ENCODE measurements at regions not wholly inside any gene's neighbourhood (a gene's known extent, or its start where the extent isn't known, plus 50 kb on each side); places are given as distances from the start of the nearest gene placed in this dataset.
"Not testable (repeated sequence)": the region's sequence is repeated elsewhere in the genome, so short reads cannot be mapped to it uniquely, and the experiment has no call there.

DNA sequence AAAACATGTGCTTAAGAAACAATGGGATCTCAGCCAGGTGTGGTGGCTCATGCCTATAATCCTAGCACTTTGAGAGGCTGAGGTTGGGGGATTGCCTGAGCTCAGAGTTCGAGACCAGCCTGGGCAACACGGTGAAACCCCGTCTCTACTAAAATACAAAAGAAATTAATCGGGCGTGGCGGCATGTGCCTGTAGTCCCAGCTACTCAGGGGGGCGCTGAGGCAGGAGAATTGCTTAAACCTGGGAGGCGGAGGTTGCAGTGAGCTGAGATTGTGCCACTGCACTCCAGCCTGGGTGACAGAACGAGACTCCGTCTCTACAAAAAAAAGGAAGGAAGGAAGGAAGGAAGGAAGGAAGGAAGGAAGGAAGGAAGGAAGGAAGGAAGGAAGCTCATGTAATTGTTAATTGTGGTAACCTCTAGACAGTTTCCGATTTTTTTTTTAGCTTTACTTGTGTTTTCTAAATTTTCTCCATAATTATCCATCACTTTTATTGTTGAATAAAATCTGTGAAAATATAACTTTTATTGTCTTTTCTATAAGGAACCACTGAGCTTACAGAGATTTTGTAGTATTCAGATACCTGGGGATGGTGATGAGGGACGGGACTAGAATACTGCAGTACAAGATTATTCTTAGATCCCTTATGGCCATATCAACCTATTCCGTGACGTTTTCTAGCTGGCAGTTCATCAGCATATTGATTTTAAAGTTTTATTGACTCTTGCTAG is 506.9 kb downstream of the NR2F2 start:
- no peak for DNase-seq

DNA sequence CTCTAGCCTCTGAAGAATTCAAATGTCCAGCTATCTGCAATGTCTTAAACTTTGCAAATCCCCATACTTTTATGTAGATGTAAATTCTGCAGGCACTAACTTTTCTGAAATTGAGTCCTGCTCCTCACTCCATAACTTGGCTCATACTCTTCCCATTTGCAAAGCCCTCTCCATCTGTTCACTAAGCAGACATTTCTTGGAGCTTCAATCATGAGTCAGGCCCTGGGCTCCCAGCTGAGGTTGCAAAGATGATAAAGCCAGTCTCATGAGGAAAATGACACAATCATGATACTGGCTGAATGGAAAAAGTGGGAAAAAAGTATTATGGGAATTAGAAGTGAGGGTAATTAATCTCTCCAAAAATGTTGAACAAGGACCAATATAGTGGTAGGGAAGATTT is 507.6 kb downstream of the NR2F2 start:
- DNase-seq = no peak

DNA sequence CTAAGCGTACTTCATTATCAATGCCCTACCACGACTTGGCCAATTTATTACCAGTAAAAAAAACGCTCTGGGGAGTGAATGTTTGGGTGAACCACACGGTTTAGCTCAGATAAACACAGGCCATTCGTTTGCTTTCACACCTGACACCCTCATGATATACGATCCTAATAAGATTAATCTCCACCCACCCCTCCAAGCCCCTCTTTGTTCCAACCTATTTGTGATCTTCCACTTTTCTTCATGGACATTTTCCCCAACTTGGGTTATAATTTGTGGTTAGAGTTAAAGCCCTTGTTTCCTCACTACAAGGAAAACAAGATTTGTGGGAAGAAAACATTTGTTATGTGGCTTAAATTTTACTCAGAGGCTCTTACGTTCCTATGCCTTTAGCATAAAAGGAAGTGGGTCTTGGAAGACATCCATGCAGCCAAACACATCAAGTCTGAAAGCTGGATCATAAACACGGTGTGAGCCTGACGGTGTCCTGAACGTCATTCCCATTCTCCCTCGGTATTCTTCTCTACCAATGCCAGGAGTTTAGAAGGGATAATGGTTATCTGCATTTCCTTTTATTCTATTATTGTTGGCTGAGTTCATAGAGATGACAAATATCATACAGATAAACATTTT is 518.9 kb downstream of the NR2F2 start:
- DNase-seq = no peak

DNA sequence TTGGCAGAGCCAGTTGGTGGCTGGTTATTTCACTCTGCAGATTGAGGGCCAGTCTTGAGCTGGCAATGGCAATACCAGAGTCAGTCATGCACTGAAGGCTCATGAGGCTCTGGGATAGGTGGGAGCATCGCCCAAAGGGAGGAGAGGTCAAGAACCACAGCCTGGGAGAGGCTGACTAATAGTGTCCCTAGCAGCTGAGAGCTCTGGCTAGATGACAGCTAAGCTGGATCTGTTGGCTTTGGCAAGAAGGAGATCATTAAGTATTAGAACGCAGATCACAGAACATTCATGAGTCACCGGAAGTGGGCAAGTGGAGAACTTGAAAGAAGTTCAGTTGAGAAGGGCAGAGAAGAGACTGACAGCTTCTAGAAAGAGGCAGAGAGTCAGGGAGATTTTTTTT is 521.1 kb downstream of the NR2F2 start:
- DNase-seq = no peak

DNA sequence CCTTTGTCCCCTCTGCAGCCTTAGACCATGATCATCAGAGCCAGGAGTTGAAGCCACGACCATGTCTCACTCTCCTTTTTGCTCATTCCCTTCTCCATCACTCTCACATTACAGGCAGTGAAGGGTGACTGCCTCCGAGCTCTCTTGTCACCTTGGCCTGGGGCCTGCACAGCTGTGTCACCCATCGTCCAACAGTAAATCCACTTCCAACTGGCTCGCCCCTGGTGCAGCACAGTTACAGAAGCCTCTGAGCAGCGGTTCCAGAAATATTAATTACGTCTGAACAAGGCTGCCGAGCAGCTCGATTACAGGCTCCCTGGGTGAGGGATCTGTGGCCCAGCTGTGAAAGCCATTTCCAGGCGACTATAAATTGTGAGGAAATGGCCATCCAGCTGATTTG is 528.2 kb downstream of the NR2F2 start:
- DNase-seq = no peak

DNA sequence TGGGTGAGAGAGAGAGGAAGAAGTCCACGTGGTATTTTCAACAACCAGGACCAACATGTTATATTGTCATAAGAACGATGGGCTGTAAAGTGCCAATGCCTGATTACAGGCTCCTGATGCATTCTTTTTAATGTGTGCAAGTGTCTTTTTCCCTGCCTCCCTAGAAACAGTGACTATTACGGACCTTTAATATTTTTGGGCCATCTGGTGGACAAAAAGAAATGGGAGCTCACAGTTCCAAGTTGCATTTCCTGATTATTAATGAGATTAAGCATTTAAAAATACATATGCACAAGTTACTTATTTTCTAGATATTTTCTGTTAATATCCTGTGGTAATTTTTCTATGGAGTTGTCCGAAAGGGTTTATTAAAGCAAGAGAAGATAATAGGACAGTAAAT is 530.2 kb downstream of the NR2F2 start:
- no peak for DNase-seq

DNA sequence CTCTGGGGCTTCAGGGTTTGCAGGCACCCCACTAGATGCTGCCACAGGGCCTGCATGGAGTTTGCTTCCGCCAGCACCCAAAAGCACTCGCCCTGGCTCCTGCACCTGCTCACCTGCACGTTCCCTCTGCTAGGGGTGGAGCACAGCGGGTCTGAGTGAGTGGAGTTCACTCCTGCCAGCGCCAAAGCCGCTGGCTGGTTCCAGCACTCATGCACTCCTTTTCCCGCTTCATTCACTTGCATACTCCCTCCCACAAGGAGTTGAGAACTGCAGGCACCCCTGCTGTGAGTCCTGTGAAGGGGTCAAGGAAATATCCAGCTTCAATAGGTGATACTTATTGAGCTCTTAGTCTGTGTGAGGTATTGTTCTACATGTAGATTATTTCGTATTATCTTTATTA is 537.5 kb downstream of the NR2F2 start:
- no peak for DNase-seq

DNA sequence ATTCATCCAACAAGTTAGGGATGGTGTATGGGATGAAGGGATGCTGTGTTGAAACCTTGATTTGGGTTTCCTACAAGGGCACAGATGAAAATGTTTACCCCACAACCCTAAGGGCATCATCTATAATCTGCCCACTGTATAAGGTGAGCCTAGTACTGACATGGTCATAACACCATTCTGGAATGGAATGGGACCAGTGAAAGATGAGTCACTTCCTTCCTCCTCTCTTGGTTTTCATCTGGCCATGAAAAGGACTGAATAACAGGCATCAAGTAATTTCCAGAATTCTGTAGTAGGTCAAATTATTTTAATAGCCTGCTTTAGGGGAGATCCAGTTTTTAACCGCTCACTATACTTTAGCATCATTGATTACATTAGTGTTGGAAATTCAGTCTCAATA is 538.6 kb downstream of the NR2F2 start:
- no peak for DNase-seq

DNA sequence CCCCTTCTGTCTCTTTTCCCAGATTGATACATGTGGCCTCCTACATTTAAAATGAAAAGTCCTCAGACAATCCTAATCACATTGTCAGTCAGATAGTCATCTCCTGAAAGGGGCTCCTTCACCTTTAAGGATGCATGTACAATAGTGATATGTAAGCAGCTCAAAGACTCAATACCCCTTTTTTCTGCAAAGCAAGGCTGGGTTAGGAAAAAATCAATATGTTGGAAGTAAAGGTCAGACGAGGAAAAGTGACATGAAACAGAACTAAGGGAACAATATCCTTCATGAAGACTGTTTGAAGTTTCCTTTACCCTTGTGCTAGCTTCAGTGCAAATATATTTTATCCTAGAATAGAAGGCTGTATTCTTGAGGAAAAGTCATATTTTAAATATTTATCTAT is 539.3 kb downstream of the NR2F2 start:
- no peak for DNase-seq

DNA sequence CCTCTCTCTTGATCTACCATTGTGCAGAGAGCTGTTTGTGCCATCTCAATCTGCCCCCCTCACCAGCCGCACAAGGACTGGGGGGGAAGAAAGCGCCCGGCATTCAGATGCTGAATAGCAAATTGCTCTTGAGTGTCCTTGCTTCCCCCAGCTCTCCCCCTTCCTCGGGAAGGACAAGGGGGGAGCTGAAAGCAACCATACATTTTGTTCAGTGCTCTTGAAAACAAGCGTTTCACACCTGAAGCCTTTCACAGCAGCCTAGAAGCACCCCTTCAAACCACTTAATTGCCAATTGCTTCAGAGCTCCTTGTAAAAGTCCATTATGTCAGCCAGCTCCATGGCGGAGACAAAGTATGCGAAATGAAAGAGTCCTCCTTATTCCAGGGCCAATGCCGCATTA is 540.1 kb downstream of the NR2F2 start:
- DNase-seq = no peak

DNA sequence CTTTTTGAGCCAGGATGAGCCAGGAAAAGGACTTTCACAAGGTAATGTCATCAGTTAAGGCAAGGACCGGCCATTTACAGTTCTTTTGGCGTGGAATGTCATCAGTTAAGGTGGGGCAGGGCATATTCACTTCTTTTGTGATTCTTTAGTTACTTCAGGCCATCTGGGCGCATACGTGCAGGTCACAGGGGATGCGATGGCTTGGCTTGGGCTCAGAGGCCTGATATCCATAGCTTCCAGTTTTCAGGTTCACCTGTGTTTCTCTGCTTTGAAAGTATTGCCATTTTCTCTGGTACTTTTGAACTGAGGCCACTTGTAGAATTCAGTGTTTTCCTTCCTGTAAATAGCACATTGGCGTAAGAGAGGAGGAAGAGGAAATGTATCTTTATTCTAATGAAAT is 546.9 kb downstream of the NR2F2 start:
- not testable (repeated sequence) for DNase-seq

DNA sequence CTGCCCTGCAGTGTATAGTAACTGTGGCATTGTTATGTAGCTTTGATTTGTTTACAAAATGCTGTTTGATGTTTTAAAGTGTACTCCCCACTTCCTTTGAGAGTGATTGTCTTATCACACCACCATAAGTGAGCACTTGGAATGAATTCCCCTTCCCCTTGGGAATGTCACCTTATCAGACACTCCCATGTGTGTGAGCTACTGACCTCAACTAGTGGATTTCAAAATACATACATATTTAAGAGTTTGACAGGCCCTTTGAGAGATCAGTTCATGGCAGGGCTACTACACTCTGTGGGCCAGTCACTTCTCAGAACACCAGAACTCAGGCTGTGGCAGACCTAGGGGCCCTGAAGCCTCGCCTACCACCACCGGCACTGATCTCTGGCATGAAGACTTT is 547.6 kb downstream of the NR2F2 start:
- no peak for DNase-seq

DNA sequence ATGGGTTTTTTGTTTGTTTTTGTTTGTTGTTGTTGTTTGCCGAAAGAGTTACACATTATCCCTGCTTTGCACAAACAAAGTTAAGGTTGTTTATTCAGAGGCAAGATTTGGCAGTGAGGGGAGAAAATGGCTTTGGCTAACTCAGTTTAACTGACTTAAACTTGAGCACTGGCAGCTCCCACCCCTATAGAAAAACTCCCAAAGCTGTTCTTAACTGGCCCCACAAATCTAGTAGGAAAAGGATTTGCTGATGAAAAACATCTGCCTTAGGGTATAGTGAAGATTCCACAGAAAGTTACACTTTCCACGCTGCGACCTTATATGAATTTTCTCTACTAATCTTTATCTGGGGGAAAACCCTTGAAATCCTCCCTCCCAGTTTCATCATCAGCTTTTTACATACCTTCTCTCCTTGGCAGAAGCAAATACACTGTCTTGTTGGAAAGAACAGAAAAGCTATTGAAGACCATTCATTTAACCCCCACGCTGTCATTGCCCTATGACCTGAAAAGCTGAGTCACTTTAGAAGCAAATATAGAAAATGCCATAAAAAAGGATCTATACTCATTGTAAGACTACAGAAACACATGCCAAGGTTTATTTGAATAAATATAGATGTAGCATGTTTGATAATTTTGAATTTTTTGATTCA is 551.7 kb downstream of the NR2F2 start:
- peak; percentile 0 for DNase-seq

DNA sequence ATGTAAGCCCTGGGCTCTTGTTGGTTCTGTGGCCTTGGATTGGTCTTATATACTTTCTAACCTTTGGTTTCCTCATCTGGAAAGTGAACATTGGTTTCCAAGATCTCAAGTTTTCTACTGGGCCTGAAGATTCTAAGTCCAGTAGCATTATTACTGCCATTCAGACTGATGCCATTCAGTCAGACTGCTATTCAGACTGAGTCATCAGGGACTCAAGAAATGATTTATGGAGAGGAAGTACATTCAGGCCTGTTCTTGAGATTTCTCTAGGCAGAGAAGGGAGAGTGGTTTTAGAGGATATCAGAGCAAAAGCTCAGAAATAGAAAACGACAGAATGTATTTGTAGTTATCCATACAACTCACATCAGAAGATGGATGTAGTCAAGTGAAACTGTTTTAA is 557.2 kb downstream of the NR2F2 start:
- peak; percentile 4 for DNase-seq

DNA sequence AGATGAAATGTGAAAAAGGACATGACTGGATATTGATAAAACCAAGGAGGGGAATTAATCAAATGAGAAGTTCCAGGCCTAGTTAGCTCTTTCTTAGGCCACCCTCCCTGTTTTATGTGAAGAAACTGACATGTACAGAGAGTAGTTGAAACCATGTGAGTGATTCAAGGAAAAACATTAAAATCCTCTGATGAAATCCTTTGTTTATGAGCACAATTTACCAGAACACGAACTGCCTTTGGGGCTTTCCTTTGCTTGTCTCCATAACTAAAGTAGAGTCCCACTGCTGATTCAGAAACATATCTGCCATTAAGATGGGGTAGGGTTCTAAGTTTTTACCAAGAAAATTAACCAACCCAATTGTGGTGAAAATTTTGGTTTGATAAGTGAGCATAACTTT is 558.3 kb downstream of the NR2F2 start:
- DNase-seq = no peak

DNA sequence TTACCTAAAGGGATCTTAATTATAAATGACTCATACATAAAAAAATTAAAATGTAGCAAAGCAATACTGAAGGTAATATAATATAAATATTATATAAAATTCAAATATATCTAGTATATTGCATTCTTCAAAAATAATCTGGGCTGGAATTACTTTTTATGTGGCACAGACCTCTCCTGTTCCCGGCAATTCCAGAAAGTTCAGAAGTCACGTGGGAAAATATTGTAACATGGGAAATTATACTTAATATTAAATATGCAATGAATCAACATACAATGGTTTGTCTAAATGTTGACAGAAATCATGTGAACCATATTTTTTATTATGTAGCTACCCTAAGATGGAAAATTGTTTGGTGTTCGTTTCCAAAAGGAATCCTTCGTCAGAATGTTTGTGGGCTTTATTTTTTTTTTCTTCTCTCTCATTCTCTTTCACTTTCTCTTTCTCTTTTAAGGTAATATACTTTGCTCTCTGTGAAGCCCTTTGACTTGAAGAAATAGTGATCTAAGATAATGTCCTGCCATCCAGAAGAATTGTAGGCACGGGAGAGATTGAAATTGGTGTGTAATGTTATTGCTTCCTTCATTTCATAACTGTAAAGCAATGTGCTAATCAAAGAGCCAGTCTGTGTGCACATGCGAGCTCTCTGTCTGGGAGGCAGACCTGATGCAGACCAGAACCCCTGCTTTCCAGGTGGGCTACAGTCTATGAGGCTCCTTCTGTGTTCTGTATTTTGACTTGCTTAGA is 559.4 kb downstream of the NR2F2 start:
- DNase-seq = no peak

DNA sequence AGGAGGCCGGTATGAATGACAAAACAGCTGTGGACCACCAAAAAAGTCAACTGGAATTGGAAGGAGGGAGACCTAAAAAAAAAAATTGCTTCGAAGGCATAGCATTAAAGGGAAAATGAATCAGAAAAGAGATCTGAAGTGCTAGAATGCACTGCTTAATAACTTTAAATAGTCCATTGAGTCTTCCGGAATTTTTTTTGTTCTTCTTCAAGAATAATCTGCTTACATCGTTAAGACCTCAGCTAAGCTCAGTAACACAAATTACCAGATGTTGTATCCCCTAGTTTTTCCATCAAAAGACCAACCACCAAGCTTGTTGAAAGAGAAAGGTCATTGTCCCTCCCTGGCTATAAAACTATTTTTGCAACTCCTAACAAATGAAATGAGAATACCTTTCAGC is 560.5 kb downstream of the NR2F2 start:
- no peak for DNase-seq

DNA sequence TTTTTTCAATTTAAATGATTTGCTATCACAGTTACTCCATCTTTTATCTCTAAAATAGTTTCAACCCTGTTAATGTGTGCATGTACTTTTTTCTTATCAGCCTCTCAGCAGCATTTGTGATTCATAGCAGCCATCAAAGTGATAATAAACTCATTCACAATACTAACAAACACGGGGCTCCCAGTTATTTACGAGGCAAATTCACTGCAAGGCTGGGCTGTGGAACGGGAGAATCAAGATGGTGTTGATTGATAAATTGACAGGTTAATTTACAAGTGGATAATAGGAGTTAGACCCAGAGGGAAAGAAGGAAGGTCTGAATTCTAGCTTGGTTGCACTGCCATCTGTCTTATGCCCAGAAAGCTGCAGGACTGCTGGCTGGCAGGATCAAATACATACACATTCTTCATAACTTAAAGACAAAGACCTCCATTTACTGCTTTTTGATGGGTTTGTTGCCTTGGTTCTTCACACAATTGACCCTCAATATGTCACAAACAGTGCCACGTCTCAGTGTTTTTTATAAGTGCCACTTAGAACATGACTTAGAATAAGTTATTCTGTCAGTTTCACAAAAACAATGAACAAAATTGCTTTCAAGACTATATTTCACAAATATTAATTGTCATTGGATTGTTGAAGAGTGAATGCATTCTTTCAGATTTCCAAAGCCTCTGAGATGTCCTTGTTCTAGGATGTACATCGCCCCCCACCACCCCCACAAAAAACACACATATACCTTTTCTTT is 562.8 kb downstream of the NR2F2 start:
- DNase-seq = no peak

DNA sequence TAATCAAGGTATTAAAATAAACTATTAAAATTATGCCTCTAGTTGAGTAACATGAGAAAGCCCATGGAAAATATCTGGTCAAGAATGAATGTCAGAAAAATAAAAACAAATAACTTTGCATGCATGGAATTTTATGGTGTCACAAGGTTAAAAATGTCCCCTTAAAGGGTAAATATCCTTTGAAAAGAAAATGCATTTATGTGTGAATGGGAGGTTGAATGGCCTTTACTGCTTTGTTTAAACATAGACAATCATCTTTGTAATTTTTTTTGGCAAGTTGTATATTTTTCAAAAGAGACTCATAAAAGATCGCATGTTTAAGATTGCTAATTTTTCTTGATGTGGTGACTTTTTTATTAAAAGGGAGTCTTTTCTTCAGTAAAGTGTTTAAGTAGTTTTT is 564.2 kb downstream of the NR2F2 start:
- DNase-seq = no peak

DNA sequence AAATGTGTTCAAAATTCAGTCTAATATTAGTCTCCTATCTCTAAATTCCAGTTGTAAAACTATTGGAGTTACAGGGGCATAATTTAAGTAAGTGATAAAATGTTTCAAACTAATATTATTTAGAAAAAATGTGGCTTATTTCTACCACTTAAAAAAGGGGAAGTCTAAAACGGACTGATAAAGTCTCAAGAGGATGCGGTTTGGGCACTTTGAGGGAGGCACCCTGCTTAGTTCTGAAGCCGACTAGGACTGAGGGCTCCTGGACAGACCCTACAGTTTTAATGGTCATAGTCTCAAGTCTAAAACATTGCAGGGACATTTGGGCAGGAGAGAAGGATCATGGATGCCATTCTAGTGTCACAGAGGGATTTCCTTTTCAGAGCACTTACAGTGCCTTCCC is 566.3 kb downstream of the NR2F2 start:
- DNase-seq = no peak

DNA sequence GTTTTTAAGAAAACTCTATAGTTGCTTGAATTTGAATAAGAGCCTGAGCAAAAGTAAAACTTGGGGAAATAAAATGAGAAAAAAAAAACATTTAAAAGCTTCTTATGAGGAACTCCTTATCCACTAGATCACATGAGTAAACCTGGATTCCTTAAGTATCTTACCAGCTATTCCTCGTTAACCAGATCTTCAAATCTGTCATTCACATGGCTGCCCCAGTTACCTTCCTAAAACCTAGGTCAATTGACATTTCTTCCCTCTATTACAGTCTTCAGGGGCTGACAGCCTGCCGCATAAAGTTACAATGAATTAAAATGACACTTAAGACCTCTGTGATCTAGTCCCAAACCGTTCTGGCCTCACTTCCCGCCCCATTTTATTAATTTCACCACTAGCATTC is 583.6 kb downstream of the NR2F2 start:
- no peak for DNase-seq

DNA sequence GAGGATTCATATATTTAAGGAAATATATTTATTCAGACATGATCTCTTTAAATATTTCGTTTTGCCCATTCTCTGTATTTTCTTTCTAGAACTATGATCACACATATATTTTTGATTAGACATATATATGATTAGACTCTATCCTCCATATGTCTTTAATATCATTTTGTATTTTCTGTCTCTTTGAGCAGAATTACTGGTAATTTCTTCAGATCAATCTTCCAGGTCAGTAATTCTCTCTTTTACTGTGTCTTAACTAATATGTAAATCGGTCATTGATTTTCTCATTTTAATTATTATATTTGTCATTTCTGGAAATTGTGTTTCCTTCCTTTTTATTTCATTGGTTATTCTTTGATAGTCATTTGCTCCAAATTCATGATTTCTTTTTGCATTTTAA is 586.2 kb downstream of the NR2F2 start:
- no peak for DNase-seq

DNA sequence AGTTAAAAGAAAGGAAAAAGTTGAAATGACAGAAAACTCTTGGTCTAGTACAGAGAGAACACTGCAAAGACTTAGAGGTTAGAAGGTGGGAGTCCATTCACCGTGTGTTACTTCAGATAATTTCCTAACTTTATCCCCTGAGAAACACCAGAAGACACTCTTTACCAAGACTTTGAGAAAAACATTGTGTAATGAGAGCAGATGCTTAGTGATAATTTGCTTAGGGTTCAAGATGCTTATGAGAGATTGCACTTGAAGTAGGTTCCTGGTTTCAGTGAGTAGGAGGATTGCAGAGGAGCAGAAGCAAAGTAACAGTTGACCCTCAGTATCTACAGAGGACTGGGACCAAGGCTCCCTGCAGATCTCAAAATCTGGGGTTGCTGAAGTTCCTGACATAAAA is 594.1 kb downstream of the NR2F2 start:
- no peak for DNase-seq
